OCI-LY7 (cell line): ENCODE measurements at regions not wholly inside any gene's neighbourhood (a gene's known extent, or its start where the extent isn't known, plus 50 kb on each side); places are given as distances from the start of the nearest gene placed in this dataset.

ENCODE experiments used
- BruUV-seq: library from RNA; stranded (reverse); fragments of 400-500 nt; replicated peaks from 2 replicates; lab custom pipeline; 2021; lab: Mats Ljungman, UMichigan
- CTCF ChIA-PET: fragments of 300-600 bp; sonication (Branson Sonifier 250); formaldehyde crosslinking; loops from one replicate; lab custom pipeline; 2022; ENCODE audit warnings: antibody characterized with exemption; ENCODE audit not compliant: unreplicated experiment; lab: Charles Lee
- POLR2A ChIA-PET: fragments of 300-600 bp; sonication (Branson Sonifier 250); formaldehyde crosslinking; loops from one replicate; lab custom pipeline; 2022; ENCODE audit warnings: antibody characterized with exemption; lab: Charles Lee
- DNase-seq: peaks from one replicate; pipeline ENCODE4 v3.0.0-alpha.2; 2015; ENCODE audit warnings: low spot score
- H2AFZ ChIP-seq: fragments of 200-600 bp; sonication (generic), shearing (Covaris generic); 2 replicates; pipeline ENCODE4 v1.6.1; 2014; ENCODE audit warnings: mild to moderate bottlenecking, antibody characterized with exemption, low read length, moderate library complexity
- H3K27ac ChIP-seq: fragments of 200-600 bp; sonication (generic); 2 replicates; pipeline ENCODE4 v1.5.1; 2014; ENCODE audit warnings: mixed run types, low read depth, mild to moderate bottlenecking, moderate library complexity, low read length, inconsistent platforms; ENCODE audit not compliant: poor library complexity, severe bottlenecking
- H3K36me3 ChIP-seq: fragments of 200-600 bp; sonication (generic); 2 replicates; pipeline ENCODE4 v1.6.1; 2014; ENCODE audit warnings: mild to moderate bottlenecking, antibody characterized with exemption, low read length, moderate library complexity, mixed read lengths; ENCODE audit not compliant: insufficient read depth
- H3K4me1 ChIP-seq: fragments of 200-600 bp; sonication (generic); 2 replicates; pipeline ENCODE4 v1.5.1; 2014; ENCODE audit warnings: mild to moderate bottlenecking, low read length; ENCODE audit not compliant: insufficient read depth, poor library complexity, severe bottlenecking
- H3K4me2 ChIP-seq: fragments of 200-600 bp; sonication (generic); 2 replicates; pipeline ENCODE4 v1.6.1; 2014; ENCODE audit warnings: mild to moderate bottlenecking, low read length
- H3K4me3 ChIP-seq: fragments of 200-600 bp; sonication (generic); 2 replicates; pipeline ENCODE4 v1.5.1; 2014; ENCODE audit warnings: mild to moderate bottlenecking, low read depth, low read length; ENCODE audit not compliant: poor library complexity, severe bottlenecking
- H3K79me2 ChIP-seq: fragments of 200-600 bp; sonication (generic); 2 replicates; pipeline ENCODE4 v1.6.1; 2016; ENCODE audit warnings: low read depth, mild to moderate bottlenecking, low read length, moderate library complexity, mixed read lengths; ENCODE audit not compliant: insufficient read depth
- H3K9me2 ChIP-seq: fragments of 200-600 bp; sonication (generic); 2 replicates; pipeline ENCODE4 v1.6.1; 2016; ENCODE audit warnings: mild to moderate bottlenecking, low read length, mixed read lengths; ENCODE audit not compliant: insufficient read depth
- H3K9me3 ChIP-seq: fragments of 200-600 bp; sonication (generic); 2 replicates; pipeline ENCODE4 v1.6.1; 2014; ENCODE audit warnings: mild to moderate bottlenecking, mixed run types, low read length, mixed read lengths
- H4K20me1 ChIP-seq: fragments of 200-600 bp; sonication (generic); 2 replicates; pipeline ENCODE4 v1.6.1; 2014; ENCODE audit warnings: mild to moderate bottlenecking, antibody characterized with exemption, low read length, moderate library complexity, mixed read lengths; ENCODE audit not compliant: insufficient read depth
- EZH2phosphoT487 ChIP-seq: fragments of 200-600 bp; sonication (generic); IDR thresholded peaks from 2 replicates; pipeline ENCODE4 v1.6.1; 2018; ENCODE audit warnings: low read depth, borderline replicate concordance, mild to moderate bottlenecking, mixed run types, antibody characterized with exemption, low read length, moderate library complexity, mixed read lengths
- intact Hi-C: fragments of 100-400 bp; cut with micrococcal nuclease; formaldehyde crosslinking; loops from one replicate; pipeline ENCODE4 v1.10.0; 2022; ENCODE audit not compliant: unreplicated experiment
- TF ChIP-seq, protein P1 (sequence below): fragments of 200-600 bp; sonication (generic); conservative IDR thresholded peaks from 2 replicates; pipeline ENCODE4 v1.5.1; 2014; ENCODE audit warnings: mild to moderate bottlenecking, antibody characterized with exemption, low read length, moderate library complexity, mixed read lengths

DNA sequence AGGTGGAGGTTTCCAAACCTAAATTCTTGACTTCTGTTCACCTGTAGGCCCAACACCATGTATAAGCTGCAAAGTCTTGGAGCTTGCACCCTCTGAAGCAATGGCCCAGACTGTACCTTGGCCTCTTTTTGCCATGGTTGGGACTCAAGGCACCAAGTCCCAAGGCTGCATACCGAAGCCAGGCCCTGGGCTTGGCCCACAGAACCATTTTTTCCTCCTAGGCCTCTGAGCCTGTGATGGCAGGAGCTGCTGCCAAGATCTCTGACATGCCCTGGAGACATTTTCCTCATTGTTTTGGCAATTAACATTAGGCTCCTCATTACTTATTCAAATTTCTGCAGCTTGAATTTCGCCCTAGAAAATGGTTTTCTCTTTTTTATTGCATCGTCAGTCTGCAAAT lies 297.9 kb downstream of the OXSM start:
- Histone ChIP-seq H3K27ac (no peak overlapping the region), H3K4me2 (no peak overlapping the region), H3K36me3 (no peaks in the 10 kb centered on the region), H3K9me2 (no peaks in the 10 kb centered on the region), H4K20me1 (no peaks in the 10 kb centered on the region), H3K4me1 (no peaks in the 10 kb centered on the region), H3K79me2 (no peaks in the 10 kb centered on the region), H3K9me3 (peaks cover 6% of the 10 kb centered on the region; the same call in 1 of the 2 replicates), H3K4me3 (no peak overlapping the region), H2AFZ (no peak overlapping the region)
- ChIA-PET CTCF (no interaction called here), POLR2A (interaction anchor here (0.9 kb wide), 1 partner anchor 34 kb away, joined by 3 read pairs; no protein-coding TSS in a partner anchor)
- TF ChIP-seq, protein P1, sequence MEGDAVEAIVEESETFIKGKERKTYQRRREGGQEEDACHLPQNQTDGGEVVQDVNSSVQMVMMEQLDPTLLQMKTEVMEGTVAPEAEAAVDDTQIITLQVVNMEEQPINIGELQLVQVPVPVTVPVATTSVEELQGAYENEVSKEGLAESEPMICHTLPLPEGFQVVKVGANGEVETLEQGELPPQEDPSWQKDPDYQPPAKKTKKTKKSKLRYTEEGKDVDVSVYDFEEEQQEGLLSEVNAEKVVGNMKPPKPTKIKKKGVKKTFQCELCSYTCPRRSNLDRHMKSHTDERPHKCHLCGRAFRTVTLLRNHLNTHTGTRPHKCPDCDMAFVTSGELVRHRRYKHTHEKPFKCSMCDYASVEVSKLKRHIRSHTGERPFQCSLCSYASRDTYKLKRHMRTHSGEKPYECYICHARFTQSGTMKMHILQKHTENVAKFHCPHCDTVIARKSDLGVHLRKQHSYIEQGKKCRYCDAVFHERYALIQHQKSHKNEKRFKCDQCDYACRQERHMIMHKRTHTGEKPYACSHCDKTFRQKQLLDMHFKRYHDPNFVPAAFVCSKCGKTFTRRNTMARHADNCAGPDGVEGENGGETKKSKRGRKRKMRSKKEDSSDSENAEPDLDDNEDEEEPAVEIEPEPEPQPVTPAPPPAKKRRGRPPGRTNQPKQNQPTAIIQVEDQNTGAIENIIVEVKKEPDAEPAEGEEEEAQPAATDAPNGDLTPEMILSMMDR = no peak
- no peak for TF ChIP-seq EZH2phosphoT487
- intact Hi-C loops = no loop called here
- DNase-seq = no peak
- no TSS peak for BruUV-seq

DNA sequence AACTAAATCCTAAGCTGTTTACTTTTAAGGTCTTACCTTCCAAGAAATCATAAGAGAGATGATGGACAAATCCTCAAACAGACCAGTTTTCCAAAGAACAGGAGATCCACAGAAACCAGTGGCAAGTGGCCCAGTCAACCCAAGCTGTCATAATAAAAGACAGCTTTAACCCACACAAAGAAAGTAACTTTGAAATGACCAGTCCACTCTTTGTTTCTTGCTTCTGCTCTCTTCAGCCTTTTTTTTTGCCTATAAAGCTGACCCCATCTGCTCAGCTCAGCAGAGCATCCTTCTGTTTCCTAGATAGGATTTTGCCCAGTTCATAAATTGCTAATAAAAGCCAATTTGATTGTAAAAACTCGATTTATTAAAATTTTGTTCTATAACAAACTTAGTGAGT lies 299.4 kb downstream of the OXSM start:
- no peaks in the 10 kb centered on the region for H3K36me3 ChIP-seq
- H2AFZ ChIP-seq = no peak overlapping the region
- no peaks in the 10 kb centered on the region for H3K79me2 ChIP-seq
- intact Hi-C loops = no loop called here
- no peaks in the 10 kb centered on the region for H3K4me1 ChIP-seq
- no peaks in the 10 kb centered on the region for H3K9me2 ChIP-seq
- no peak overlapping the region for H3K4me2 ChIP-seq
- no peak overlapping the region for H3K4me3 ChIP-seq
- no peak overlapping the region for H3K27ac ChIP-seq
- no TSS peak for BruUV-seq
- ChIA-PET POLR2A (interaction anchor here (0.7 to 1.0 kb wide), 2 partner anchors 18 to 32 kb away, joined by 4 read pairs; no protein-coding TSS in a partner anchor), CTCF (no interaction called here)
- TF ChIP-seq EZH2phosphoT487 = no peak
- TF ChIP-seq, protein P1 = no peak
- peaks cover 6% of the 10 kb centered on the region; the same call in 1 of the 2 replicates for H3K9me3 ChIP-seq
- DNase-seq = no peak
- H4K20me1 ChIP-seq = no peaks in the 10 kb centered on the region

DNA sequence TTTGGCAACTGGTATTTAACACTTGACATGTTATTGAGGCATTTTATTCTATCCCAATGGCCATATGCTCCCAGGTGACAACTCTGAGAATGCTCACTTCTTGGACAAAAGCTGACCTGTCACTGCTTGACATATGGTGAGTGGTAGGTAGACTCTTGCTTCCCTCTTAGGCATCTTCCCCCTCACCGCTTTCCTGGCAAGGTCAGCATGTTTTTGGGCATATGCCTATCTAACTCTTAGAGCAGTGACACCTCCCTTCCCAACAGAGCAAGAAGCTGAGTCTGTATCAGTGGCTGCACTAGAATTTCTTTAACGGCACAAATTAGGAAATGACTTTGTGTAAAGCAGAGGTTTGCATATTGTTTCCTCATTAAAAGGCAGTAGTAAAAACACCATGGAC lies 300.7 kb downstream of the OXSM start:
- TF ChIP-seq, protein P1 = no peak
- no peak for TF ChIP-seq EZH2phosphoT487
- ChIA-PET CTCF (no interaction called here), POLR2A (interaction anchor here (0.5 kb wide), 1 partner anchor 687 kb away, joined by 3 read pairs; no protein-coding TSS in a partner anchor)
- no TSS peak for BruUV-seq
- DNase-seq = no peak
- Histone ChIP-seq H3K4me2 (no peak overlapping the region), H3K9me3 (peaks cover 6% of the 10 kb centered on the region; the same call in 1 of the 2 replicates), H3K4me3 (no peak overlapping the region), H3K27ac (no peak overlapping the region), H3K4me1 (no peaks in the 10 kb centered on the region), H3K79me2 (no peaks in the 10 kb centered on the region), H3K9me2 (no peaks in the 10 kb centered on the region), H3K36me3 (no peaks in the 10 kb centered on the region), H4K20me1 (no peaks in the 10 kb centered on the region), H2AFZ (no peak overlapping the region)
- intact Hi-C loops = no loop called here
